ENCODE measurements at regions not wholly inside any gene's neighbourhood (a gene's known extent, or its start where the extent isn't known, plus 50 kb on each side); places are given as distances from the start of the nearest gene placed in this dataset.

DNA sequence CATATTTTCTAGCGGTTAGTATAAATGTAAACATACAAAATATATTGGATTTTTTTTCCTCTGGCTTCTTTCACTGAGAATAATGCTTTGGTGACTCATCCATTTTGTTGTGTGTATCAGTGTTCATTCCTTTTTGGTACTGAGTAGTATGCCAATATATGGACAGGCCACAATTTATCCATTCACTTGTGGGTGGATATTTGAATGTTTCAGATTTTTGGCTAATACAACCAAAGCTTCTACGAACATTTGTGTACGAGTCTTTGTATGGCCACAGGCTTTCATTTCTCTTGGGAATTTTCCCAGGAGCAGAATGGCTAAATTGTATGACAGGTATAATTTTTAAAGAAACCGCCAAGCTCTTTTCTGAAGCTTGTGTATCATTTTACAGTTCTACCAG, 677.5 kb downstream of the HDGFL1 start:
- intact Hi-C loops (cut with micrococcal nuclease; ENCODE audit: unreplicated experiment) = no loop called here
- Histone ChIP-seq H3K4me3 (replicated peaks in 1 of 3; ENCODE audit: insufficient read depth in 1 of 3, low read depth in 2 of 3, low read length in 3 of 3) (no peak overlapping the region), H3K27ac (ENCODE audit: extremely low read length, insufficient read depth, low read length) (no peak overlapping the region), H3K4me2 (ENCODE audit: low read depth, low read length) (no peak overlapping the region), H3K79me2 (ENCODE audit: insufficient read depth, low read length) (no peaks in the 10 kb centered on the region), H3K9me3 (ENCODE audit: low read length) (peaks cover 94% of the 10 kb centered on the region), H2AFZ (ENCODE audit: low read length) (no peak overlapping the region), H3K27me3 (ENCODE audit: control insufficient read depth in 1 of 2, insufficient read depth in 2 of 2, low read length in 2 of 2) (no peaks in the 10 kb centered on the region), H3K9ac (ENCODE audit: insufficient read depth, low read depth, low read length) (no peak overlapping the region), H4K20me1 (ENCODE audit: insufficient read depth, low read length) (no peaks in the 10 kb centered on the region), H3K36me3 (replicated peaks in 1 of 2; ENCODE audit: control insufficient read depth in 1 of 2, insufficient read depth in 2 of 2, low read length in 2 of 2) (no peaks in the 10 kb centered on the region), H3K4me1 (ENCODE audit: insufficient read depth, low read length) (no peaks in the 10 kb centered on the region)
- 6% methylated on average over 4 of the region's 4 CpGs for WGBS (ENCODE audit: low lambda C conversion rate)
- CTCF ChIA-PET (ENCODE audit: low intra/inter-chr PET ratio, low total read pairs) = no interaction called here
- FAIRE-seq (no peak), DNase-seq (ENCODE audit: low spot score) (no peak), ATAC-seq (no peak)
- TF ChIP-seq PPARG (CRISPR knock-in tag; conservative IDR thresholded peaks at IDR 0.05) (no peak), ZNF543 (CRISPR knock-in tag; IDR thresholded peaks at IDR 0.05) (no peak), ZFP62 (CRISPR knock-in tag; IDR thresholded peaks at IDR 0.05) (no peak), ZNF614 (CRISPR knock-in tag; IDR thresholded peaks at IDR 0.05; ENCODE audit: borderline replicate concordance) (no peak), STAT5B (CRISPR knock-in tag; IDR thresholded peaks at IDR 0.05) (no peak), NFIB (CRISPR knock-in tag; IDR thresholded peaks at IDR 0.05; ENCODE audit: borderline replicate concordance) (no peak), ZNF234 (CRISPR knock-in tag; conservative IDR thresholded peaks at IDR 0.05) (no peak), CHD2 (IDR thresholded peaks at IDR 0.05; ENCODE audit: low read depth, low read length) (no peak), ZNF232 (CRISPR knock-in tag; IDR thresholded peaks at IDR 0.05; ENCODE audit: borderline replicate concordance) (no peak)
- TF ChIP-seq, protein P1, sequence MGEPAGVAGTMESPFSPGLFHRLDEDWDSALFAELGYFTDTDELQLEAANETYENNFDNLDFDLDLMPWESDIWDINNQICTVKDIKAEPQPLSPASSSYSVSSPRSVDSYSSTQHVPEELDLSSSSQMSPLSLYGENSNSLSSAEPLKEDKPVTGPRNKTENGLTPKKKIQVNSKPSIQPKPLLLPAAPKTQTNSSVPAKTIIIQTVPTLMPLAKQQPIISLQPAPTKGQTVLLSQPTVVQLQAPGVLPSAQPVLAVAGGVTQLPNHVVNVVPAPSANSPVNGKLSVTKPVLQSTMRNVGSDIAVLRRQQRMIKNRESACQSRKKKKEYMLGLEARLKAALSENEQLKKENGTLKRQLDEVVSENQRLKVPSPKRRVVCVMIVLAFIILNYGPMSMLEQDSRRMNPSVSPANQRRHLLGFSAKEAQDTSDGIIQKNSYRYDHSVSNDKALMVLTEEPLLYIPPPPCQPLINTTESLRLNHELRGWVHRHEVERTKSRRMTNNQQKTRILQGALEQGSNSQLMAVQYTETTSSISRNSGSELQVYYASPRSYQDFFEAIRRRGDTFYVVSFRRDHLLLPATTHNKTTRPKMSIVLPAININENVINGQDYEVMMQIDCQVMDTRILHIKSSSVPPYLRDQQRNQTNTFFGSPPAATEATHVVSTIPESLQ (CRISPR knock-in tag; conservative IDR thresholded peaks at IDR 0.05) = no peak
- POLR2A ChIA-PET = no interaction called here
- BruUV-seq (replicated peaks) = no TSS peak
- in situ Hi-C loops (cut with HindIII; ENCODE audit: extremely low pct_ligation_motif_present, low pct_unique_long_range_greater_than_20kb) = no loop called here

All from HepG2 (cell line).